ENCODE measurements at regions not wholly inside any gene's neighbourhood (a gene's known extent, or its start where the extent isn't known, plus 50 kb on each side); places are given as distances from the start of the nearest gene placed in this dataset.

DNA sequence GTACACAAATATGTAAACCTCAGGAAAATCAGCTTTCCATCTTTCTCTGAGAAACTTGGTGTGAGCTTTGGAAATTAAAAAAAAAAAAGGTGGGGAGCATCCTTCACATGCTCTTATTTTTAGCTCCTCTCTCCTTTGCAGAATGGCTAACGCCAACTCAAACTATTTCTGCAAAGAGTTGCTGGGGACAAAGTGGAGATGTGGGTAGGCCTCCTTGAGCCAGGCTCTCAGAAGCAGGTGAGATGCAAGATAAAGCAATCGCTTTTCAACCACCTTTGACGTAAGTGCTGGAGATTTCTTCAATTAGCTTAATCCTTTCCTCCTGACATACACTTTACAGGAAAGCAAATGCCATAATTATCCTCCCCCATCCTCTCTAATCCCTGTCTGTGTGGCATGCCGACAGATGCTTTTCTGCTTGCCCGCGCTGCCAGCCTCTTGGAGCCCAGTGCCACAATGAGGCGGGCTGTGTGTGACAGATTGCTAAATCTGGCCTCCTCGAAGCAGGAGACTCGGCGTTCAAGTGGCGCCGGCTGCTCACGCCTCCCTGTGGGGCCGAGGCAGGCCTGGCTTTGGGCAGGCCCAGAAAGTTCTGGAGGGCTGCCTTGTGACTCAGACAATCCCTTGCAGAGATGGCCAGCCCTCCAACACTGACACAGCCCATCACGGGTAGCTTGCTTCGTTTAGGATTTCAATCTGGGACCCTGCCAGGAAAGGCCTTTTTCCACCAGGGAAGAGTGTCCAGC lies 64.9 kb upstream of the SOD3 start:
- H3K9me3 ChIP-seq (ENCODE audit: control insufficient read depth, low read depth, low read length) = no peaks in the 10 kb centered on the region
- no peak overlapping the region for H3K23ac ChIP-seq (ENCODE audit: insufficient read length, low read depth, low read length)
- no peak overlapping the region for H2AFZ ChIP-seq (ENCODE audit: low read length)

More for the DNA sequence above, 64.9 kb upstream of the SOD3 start:
- Histone ChIP-seq H4K5ac (ENCODE audit: insufficient read length, low read depth, low read length) (no peak overlapping the region), H2BK20ac (ENCODE audit: low read depth, low read length, poor library complexity, severe bottlenecking) (no peak overlapping the region), H2BK15ac (ENCODE audit: low read depth, low read length) (no peak overlapping the region), H3K79me1 (ENCODE audit: insufficient read depth, low read depth, low read length, poor library complexity, severe bottlenecking) (no peaks in the 10 kb centered on the region), H3K79me2 (ENCODE audit: insufficient read depth, low read length) (no peaks in the 10 kb centered on the region), H3K4me2 (ENCODE audit: insufficient read depth, insufficient read length, low read length) (no peak overlapping the region), H4K8ac (replicated peaks; ENCODE audit: insufficient read length, low read depth, low read length) (no peak overlapping the region), H3K4me1 (ENCODE audit: insufficient read depth, low read length) (no peaks in the 10 kb centered on the region), H2AK5ac (ENCODE audit: insufficient read length, low read length) (no peak overlapping the region), H3K18ac (ENCODE audit: insufficient read length, low read depth, low read length) (no peak overlapping the region), H4K91ac (ENCODE audit: insufficient read length, low read depth, low read length) (no peak overlapping the region), H3K27ac (ENCODE audit: insufficient read length, low read depth, low read length) (no peak overlapping the region), H4K20me1 (ENCODE audit: control insufficient read depth, insufficient read depth, insufficient read length) (no peaks in the 10 kb centered on the region), H2BK120ac (ENCODE audit: low read depth, low read length, poor library complexity, severe bottlenecking) (no peak overlapping the region), H3K4ac (ENCODE audit: low read depth, low read length) (no peak overlapping the region), H3K23me2 (ENCODE audit: insufficient read length, low read depth, low read length, poor library complexity, severe bottlenecking) (no peaks in the 10 kb centered on the region), H3T11ph (ENCODE audit: low read length) (no peak overlapping the region), H3K14ac (ENCODE audit: insufficient read depth, low read length) (no peak overlapping the region), H2BK5ac (ENCODE audit: insufficient read length, low read length) (no peak overlapping the region), H3K9ac (ENCODE audit: extremely low read depth, insufficient read length, low read length) (no peak overlapping the region), H2BK12ac (ENCODE audit: insufficient read length, low read depth, low read length) (no peak overlapping the region), H3K56ac (ENCODE audit: insufficient read length, low read depth, low read length) (no peak overlapping the region), H3K27me3 (ENCODE audit: insufficient read depth, low read length) (no peaks in the 10 kb centered on the region)
- Mint-ChIP-seq H3K27me3 (ENCODE audit: low read depth) (no peaks in the 10 kb centered on the region; the same call in 1 of the 2 replicates), H3K4me1 (peaks cover 4 to 7% of the 10 kb centered on the region in 2 experiments; a peak in 3 of 4 replicates), H3K36me3 (ENCODE audit: insufficient read depth in 1 of 3, low read depth in 3 of 3) (no peaks in the 10 kb centered on the region), H3K27ac (no peak overlapping the region), H3K9me3 (no peaks in the 10 kb centered on the region), H3K4me3 (no peak overlapping the region)
- TF ChIP-seq CTCF (conservative IDR thresholded peaks at IDR 0.05) = no peak
- no CpG with 5 or more reads among the region's 16 CpGs for WGBS (ENCODE audit: extremely low coverage, insufficient read length, low lambda C conversion rate)
- DNase-seq = no peak

All from H9 (cell line).